ENCODE measurements at regions not wholly inside any gene's neighbourhood (a gene's known extent, or its start where the extent isn't known, plus 50 kb on each side); places are given as distances from the start of the nearest gene placed in this dataset.
A peak's percentile ranks its signal among the peaks of the same experiment; 100 is the strongest.

GRCh38 chr13:74023484-74023883 lies 110.7 kb downstream of the KLF12 start:
- TF ChIP-seq EZH2 (IDR thresholded peaks at IDR 0.05; ENCODE audit: borderline replicate concordance) (no peak), CTCF (IDR thresholded peaks at IDR 0.05; ENCODE audit: poor library complexity) (no peak), EZH2phosphoT487 (IDR thresholded peaks at IDR 0.05; ENCODE audit: low read depth, severe bottlenecking, unreplicated experiment) (no peak)
- Histone ChIP-seq H3K9me2 (replicated peaks; ENCODE audit: insufficient read depth) (no peaks in the 10 kb centered on the region), H3K79me2 (peaks cover 17% of the 10 kb centered on the region), H3K27ac (no peak overlapping the region), H3K9me3 (ENCODE audit: low read depth) (no peaks in the 10 kb centered on the region), H3K4me2 (no peak overlapping the region), H3K4me3 (no peak overlapping the region), H4K20me1 (ENCODE audit: insufficient read depth, poor library complexity, severe bottlenecking) (no peaks in the 10 kb centered on the region), H3K4me1 (ENCODE audit: insufficient read depth) (peaks cover 18% of the 10 kb centered on the region), H3K27me3 (no peaks in the 10 kb centered on the region), H2AFZ (no peak overlapping the region), H3K36me3 (replicated peaks; ENCODE audit: insufficient read depth, low read depth) (no peaks in the 10 kb centered on the region)
- whole genome bisulfite sequencing (ENCODE audit: low lambda C conversion rate, missing lambda C conversion rate), result 98% methylated on average over 2 of the region's 2 CpGs
- no peak for DNase-seq (ENCODE audit: low spot score)

GRCh38 chr13:74021505-74021904 lies 112.7 kb downstream of the KLF12 start:
- Histone ChIP-seq H3K4me2 (peak overlapping the region; percentile 27), H3K9me3 (ENCODE audit: low read depth) (no peaks in the 10 kb centered on the region), H3K36me3 (replicated peaks; ENCODE audit: insufficient read depth, low read depth) (no peaks in the 10 kb centered on the region), H3K4me3 (no peak overlapping the region), H3K27ac (peak overlapping the region; percentile 42), H3K9me2 (replicated peaks; ENCODE audit: insufficient read depth) (no peaks in the 10 kb centered on the region), H2AFZ (no peak overlapping the region), H3K79me2 (peaks cover 21% of the 10 kb centered on the region), H3K27me3 (no peaks in the 10 kb centered on the region), H3K4me1 (ENCODE audit: insufficient read depth) (peaks cover 9% of the 10 kb centered on the region), H4K20me1 (ENCODE audit: insufficient read depth, poor library complexity, severe bottlenecking) (no peaks in the 10 kb centered on the region)
- TF ChIP-seq CTCF (IDR thresholded peaks at IDR 0.05; ENCODE audit: poor library complexity) (no peak), EZH2 (IDR thresholded peaks at IDR 0.05; ENCODE audit: borderline replicate concordance) (no peak), EZH2phosphoT487 (IDR thresholded peaks at IDR 0.05; ENCODE audit: low read depth, severe bottlenecking, unreplicated experiment) (peak; percentile 77)
- 59% methylated on average over 2 of the region's 2 CpGs for WGBS (ENCODE audit: low lambda C conversion rate, missing lambda C conversion rate)
- DNase-seq (ENCODE audit: low spot score), result peak; percentile 23

GRCh38 chr13:74018062-74018431 lies 116.2 kb downstream of the KLF12 start:
- Histone ChIP-seq H3K79me2 (peaks cover 30% of the 10 kb centered on the region), H3K4me2 (no peak overlapping the region), H3K27ac (no peak overlapping the region), H4K20me1 (ENCODE audit: insufficient read depth, poor library complexity, severe bottlenecking) (no peaks in the 10 kb centered on the region), H3K9me3 (ENCODE audit: low read depth) (no peaks in the 10 kb centered on the region), H3K36me3 (replicated peaks; ENCODE audit: insufficient read depth, low read depth) (no peaks in the 10 kb centered on the region), H2AFZ (no peak overlapping the region), H3K27me3 (no peaks in the 10 kb centered on the region), H3K9me2 (replicated peaks; ENCODE audit: insufficient read depth) (no peaks in the 10 kb centered on the region), H3K4me1 (ENCODE audit: insufficient read depth) (peaks cover 6% of the 10 kb centered on the region), H3K4me3 (no peak overlapping the region)
- TF ChIP-seq CTCF (IDR thresholded peaks at IDR 0.05; ENCODE audit: poor library complexity), result no peak
- TF ChIP-seq EZH2phosphoT487 (IDR thresholded peaks at IDR 0.05; ENCODE audit: low read depth, severe bottlenecking, unreplicated experiment), result no peak
- no peak for TF ChIP-seq EZH2 (IDR thresholded peaks at IDR 0.05; ENCODE audit: borderline replicate concordance)
- DNase-seq (ENCODE audit: low spot score), result no peak
- WGBS (ENCODE audit: low lambda C conversion rate, missing lambda C conversion rate), result 93% methylated on average over 1 of the region's 1 CpG

All from hepatocyte (in vitro differentiated cells).